GM12873 (cell line): ENCODE measurements at regions not wholly inside any gene's neighbourhood (a gene's known extent, or its start where the extent isn't known, plus 50 kb on each side); places are given as distances from the start of the nearest gene placed in this dataset.

Experiments
- TF ChIP-seq, protein P1 (sequence below): IDR thresholded peaks from 2 replicates; pipeline ENCODE4 v1.5.1; 2012; ENCODE audit warnings: low read depth, mild to moderate bottlenecking, moderate library complexity, low read length, control low read depth; ENCODE audit not compliant: insufficient read depth; ENCODE audit errors: missing control alignments

DNA sequence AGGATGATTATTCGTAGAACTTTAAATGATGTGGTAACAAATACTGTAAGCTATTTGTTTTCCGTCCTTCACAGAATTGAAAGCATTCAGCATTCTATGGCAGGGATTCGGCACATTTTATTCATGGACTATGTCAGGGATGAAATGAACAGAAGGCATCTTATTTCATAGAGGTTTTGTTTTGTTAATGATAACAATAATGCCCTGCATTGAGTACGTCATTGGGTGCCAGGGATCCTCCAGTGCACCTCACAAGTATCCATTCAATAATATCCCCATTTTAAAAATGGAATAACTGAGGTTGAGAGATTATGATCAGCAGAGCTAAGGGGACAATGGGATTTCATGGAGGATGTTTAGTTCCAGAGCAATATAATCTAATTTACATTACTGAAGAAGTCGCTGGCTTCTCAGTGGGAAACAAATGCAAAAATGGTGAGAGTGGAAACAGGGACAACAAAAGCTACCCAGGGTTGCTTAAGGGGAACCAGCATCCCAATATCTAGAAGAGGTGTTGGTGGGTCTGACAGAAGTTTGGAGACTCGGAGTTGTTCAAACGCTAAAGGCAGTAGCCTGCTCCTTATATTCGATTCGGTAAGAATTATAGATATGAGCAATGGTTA is 985.7 kb upstream of the WWC1 start:
- TF ChIP-seq, protein P1, sequence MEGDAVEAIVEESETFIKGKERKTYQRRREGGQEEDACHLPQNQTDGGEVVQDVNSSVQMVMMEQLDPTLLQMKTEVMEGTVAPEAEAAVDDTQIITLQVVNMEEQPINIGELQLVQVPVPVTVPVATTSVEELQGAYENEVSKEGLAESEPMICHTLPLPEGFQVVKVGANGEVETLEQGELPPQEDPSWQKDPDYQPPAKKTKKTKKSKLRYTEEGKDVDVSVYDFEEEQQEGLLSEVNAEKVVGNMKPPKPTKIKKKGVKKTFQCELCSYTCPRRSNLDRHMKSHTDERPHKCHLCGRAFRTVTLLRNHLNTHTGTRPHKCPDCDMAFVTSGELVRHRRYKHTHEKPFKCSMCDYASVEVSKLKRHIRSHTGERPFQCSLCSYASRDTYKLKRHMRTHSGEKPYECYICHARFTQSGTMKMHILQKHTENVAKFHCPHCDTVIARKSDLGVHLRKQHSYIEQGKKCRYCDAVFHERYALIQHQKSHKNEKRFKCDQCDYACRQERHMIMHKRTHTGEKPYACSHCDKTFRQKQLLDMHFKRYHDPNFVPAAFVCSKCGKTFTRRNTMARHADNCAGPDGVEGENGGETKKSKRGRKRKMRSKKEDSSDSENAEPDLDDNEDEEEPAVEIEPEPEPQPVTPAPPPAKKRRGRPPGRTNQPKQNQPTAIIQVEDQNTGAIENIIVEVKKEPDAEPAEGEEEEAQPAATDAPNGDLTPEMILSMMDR, result no peak

DNA sequence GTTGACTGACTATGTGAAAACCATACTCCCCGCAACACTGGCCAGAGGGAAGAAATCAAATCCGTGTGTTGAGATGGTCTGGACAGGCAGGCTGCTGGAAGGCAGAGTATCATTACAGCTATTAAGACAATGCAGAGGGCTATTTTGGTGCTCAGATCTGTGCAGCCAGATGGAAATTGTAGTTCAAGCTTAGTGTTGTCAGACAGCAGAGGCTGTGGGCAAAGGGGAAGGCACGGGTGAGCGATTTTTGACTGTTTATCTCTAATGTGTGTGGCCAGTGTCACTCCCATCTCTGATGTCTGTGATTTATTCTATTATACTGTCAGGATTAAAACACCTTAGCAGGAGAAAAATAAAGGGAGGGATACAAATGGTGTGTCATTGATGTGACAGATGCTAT is 984.4 kb upstream of the WWC1 start:
- TF ChIP-seq, protein P1, result no peak

DNA sequence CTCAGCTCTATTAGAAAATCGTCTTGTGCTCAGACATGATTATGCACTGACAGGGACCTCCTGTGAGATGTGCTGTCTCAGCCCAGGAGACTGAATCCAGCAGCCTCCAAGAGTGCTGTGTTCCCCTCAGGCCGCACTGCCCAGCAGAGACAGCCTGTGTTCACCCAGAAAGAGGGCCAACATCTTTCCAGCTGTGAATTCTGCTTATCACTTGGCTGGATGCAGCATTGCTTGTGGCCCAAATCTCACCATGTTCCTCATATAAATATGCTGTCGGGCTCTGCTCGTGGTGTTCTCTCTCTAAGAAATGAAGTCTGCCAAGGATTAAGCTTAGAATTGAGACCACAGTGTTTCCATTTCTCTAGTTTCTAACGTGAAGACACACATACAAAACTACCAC is 983.0 kb upstream of the WWC1 start:
- TF ChIP-seq, protein P1, result no peak

DNA sequence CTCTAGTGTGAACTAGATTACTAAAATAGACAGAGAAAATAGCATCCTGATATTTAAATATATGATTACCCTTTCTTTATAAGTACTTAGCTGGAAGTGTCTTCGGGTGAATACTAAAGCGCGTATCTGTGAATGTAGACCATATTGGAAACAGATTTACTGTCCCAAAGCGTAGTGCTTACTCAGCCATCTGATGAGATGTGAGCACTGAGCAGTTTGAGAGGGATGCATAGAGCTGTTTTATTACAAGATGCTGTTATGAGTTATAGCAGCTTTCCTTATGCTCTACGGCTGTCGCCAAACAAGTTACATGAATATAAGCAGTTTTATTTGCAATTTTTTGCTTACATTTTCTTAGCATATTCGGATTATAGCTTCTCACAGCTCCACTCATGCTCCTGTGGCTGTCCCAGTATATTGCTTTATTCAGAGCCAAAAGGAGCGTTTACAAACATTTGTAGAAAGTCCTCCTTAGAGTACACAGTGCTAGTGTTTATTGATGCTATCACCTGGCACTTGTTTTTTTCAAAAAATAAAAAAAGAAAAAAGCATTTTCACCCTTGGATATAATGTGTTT is 981.4 kb upstream of the WWC1 start:
- TF ChIP-seq, protein P1, result no peak

DNA sequence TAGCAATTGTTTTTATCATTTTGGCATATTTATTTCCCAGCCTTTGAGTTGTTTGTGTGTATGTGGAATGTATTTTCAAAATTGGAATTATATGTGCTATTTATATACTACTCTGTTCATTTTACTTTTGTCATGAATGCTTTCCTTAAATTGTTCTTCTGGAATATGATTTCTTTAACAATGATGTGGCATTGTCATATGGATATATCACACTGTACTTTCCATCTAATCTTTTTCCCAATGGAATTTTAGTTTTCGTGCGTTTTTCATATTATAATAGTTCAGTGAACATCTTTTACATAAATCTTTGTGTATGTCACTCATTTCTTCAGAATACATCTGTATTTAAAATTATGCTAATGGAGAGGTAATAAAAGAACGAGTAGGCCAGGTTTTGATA is 980.1 kb upstream of the WWC1 start:
- TF ChIP-seq, protein P1, result no peak

DNA sequence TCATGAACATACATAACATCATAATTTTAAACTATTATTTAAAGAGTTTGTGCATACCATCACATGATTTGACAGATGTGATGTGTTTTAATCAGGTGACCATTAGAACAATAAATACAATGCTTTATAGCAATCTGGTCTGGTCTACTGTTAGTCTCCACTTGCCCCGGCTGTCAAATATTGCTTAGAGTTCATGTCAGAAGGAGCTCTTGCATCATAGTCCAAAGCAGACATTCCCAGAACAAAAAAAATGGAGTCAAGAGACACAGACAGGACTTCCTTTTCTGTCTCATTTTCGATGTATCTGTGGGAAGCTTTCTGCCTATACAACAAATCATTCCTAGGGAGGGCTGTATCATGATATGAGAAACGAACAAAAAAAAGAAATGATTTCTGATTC is 979.2 kb upstream of the WWC1 start:
- TF ChIP-seq, protein P1, result no peak

DNA sequence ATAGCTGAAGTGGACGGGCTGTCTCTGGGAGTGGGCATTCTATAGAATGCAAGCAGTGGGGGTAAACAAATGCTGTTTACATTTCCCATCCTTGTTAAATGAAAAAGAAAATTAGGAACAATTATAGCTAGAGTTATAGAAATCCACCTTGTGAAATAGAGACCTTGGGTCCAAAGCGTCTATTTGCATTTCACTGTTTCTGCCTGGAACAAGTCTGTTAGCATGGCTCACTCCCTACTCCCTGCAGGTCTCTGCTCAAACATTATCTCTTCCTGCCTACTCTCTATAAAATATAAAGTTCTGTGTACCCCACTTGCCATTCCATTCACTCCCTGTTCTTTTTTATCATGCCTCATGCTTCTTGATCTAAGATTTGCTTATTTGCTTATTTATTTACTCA is 975.7 kb upstream of the WWC1 start:
- TF ChIP-seq, protein P1, result no peak
